Activated CD8-positive, alpha-beta memory T cell treated with anti-CD3 and anti-CD28 coated beads, Interleukin-2, amount 50 U/mL, for 4 hours (primary cell): ENCODE measurements at regions not wholly inside any gene's neighbourhood (a gene's known extent, or its start where the extent isn't known, plus 50 kb on each side); places are given as distances from the start of the nearest gene placed in this dataset.

Experiments
- DNase-seq: peaks from one replicate; pipeline ENCODE4 v3.0.0-alpha.2; 2020

- no peak for DNase-seq
These were observed 59.6 kb downstream of the OLIG3 start for GRCh38 chr6:137434640-137435039.

- no peak for DNase-seq
These were observed 62.1 kb downstream of the OLIG3 start for GRCh38 chr6:137432054-137432611.

GRCh38 chr6:137430954-137431353 is 63.2 kb downstream of the OLIG3 start:
- DNase-seq: no peak

DNA sequence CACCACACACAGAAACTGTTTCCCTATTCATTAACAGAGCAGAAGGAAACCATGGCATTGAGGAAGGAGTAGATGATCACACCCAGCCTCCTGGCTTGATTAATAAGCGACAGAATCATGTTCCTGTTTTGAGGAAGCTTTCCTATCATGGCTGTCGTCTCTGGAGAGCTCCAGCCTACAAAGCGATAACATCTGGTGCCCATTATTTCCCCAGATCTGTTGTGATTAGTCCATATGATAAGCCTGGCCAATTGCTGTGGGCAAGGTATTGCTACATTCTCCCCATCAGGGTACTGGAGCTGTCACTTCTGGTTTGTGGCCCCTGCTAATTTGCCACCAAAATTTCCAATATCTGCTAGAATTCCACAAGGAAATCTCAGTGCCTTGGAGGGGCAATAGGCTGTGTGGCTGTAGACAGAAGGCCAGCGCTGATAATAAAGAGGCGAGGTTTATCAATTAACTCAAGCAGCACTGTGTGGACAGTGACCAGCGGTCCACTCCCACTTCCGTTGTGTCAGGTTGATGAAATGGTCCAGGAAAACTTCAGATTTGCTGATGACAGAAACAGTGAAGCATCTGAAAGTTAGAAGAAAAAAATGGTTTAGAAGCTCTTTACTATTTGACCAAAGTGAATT is 66.4 kb downstream of the OLIG3 start:
- no peak for DNase-seq

DNA sequence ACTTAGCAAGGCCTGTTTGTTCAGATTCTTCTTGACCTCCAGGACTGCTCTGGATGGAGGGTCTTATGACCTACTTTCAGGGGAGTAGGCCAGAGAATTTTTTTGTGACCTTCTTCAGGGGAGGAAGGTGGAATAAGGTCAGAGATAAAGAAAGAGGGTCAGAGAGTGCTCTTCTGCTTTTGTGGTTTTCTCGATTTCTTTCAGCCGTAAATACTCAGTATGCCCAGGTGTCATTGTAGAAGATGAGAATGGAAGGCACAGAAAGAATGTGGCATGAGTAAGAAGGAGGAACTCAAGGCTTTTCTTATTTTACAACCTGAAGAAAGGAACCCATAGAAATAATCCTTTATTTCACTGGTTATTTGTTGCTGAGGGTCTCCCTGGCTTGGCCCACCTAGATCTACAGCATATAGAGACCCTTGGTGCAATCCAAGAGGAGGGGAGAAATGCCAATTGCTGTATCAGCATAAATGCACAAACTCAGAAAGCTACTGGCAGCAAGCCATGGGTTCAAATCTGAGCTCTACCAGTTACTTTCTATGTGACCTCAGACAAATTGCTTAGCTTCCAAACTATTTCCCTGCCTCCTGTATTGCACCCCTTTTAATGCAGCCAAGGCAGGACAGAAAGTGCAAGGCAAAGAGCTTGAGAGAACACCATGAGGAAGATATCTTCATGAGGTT is 68.0 kb downstream of the OLIG3 start:
- no peak for DNase-seq

DNA sequence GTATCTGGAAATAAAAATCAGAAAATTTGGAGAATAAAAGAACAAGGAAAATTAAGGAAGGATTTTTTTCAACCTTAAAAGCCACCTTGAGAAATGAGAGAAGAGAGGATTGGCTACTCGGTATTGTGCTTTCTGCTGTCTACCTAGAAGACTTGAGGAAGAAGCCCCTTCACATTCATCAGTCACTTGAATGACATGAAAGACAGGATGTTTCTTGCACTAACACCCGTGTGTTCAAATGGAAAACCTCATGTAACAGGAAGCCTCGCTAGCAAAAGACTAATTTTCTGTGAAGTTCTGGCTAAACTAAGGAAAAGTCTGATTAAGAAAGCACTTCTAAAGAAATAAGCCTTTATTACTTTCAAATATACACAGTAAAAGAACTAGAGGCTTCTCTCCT is 69.9 kb downstream of the OLIG3 start:
- DNase-seq: no peak

DNA sequence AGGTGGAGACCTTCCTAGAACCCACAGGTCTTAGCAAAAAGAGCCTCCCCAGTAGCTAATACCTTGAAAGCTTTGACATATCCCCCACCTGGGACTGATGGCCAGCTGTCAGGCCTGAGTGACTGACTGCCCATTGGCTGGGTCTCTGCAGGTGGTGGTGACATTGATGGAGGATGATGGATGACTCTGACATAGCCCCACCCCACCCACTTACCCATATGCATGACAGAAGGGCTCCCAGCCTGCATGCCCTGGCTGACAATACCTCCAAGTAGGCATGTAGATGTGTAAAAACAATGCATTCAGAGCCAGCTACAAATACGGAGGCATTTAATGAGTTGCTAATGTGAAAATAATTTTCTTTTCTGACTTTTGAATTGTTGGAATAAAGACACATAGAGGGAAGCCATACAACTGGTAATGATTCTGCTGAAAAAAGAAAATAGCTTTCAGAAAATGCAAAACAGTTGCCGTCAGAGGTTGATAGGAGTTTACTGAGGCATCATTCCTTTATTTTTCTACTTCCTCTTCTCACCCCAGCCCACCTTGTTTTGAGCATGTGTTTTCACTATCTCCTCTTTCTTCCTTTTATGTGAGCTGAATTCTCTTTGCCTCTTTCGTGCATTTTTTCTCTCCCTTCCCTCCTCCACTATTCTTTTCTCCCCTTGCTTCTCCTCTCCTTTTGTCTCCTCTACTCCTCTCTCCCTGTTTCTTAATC is 70.6 kb downstream of the OLIG3 start:
- DNase-seq: no peak

DNA sequence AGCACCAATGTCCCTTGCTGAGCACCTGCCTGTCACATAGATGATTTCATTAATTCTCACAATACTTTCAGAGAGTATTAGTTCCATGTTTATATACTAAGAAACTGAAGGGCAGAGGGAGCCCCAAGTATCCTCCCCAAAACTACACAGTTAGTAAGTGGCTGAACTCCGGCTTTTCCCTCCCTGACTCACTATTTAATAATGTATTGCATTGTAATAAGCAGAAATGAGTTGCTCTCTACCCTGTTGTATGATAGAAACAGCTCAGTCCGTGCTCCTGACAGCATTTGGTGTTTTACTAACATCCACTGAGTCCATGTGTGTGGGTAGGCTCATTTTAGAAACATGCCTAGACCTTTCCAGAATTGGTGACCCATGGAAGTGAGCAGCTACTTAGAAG is 76.8 kb downstream of the OLIG3 start:
- no peak for DNase-seq

GRCh38 chr6:137416376-137417109 is 77.7 kb downstream of the OLIG3 start:
- DNase-seq: no peak

DNA sequence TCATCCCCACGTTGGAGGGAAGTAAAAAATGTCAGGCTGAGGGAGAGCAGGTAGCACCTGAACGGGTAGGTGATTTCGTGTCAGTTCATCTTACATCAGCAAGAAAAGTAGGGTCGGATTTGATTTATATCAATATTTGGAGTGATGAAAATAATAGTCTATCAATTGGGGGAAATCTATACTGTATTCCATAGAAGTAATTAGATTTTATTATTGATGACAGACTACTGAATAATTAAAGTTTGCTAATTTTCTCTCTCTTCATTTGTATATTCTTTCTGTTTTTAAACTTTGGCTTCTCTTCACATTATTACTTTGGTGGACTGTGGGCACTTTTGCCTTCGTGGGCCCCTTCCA is 78.4 kb downstream of the OLIG3 start:
- no peak for DNase-seq

- DNase-seq: peak; percentile 65
These were observed 78.9 kb downstream of the OLIG3 start for GRCh38 chr6:137415127-137415833.

- no peak for DNase-seq
These were observed 79.6 kb downstream of the OLIG3 start for GRCh38 chr6:137414599-137414998.

DNA sequence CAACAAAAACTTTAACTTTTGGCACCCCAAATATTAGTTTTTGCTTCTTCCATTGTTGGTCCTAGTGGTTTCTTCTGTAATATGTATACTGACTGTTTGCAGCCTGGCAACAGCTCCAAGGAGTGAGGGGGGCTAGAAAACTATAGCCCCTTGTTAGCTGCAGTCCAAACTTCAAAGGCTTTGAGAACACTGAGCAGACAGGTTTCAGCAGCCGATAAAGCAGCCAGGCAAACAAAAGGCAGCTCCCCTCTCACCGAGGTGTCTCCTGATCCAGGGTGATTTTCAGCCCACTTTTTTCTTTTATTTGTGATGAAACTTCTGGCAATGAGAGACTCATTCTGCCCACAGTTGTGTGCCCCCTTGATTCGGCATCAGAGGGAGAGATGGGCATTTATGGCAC is 80.7 kb downstream of the OLIG3 start:
- no peak for DNase-seq

GRCh38 chr6:137412562-137412961 is 81.6 kb downstream of the OLIG3 start:
- no peak for DNase-seq

GRCh38 chr6:137409266-137409777 is 84.9 kb downstream of the OLIG3 start:
- no peak for DNase-seq

GRCh38 chr6:137407816-137408215 is 86.4 kb downstream of the OLIG3 start:
- no peak for DNase-seq

DNA sequence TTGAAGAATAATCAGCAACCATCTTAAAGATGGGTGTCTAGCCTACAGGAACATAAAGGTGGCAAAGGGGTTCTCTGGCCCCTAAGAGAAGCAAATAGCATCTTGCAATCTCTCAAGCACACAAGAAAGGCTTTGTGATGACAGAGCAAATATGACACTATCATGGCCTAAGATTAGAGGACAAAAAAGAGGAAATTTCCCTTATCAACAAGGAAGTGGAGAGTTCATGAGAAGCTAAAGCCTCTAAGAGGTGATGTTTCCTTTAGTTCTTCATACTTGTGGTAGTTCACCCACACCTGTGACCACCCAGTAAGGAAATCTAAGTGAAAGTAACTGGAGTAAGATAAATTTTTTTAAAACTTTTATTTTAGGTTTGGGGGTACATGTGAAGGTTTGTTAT is 88.4 kb downstream of the OLIG3 start:
- DNase-seq: no peak

GRCh38 chr6:137403855-137404254 is 90.3 kb downstream of the OLIG3 start:
- no peak for DNase-seq

DNA sequence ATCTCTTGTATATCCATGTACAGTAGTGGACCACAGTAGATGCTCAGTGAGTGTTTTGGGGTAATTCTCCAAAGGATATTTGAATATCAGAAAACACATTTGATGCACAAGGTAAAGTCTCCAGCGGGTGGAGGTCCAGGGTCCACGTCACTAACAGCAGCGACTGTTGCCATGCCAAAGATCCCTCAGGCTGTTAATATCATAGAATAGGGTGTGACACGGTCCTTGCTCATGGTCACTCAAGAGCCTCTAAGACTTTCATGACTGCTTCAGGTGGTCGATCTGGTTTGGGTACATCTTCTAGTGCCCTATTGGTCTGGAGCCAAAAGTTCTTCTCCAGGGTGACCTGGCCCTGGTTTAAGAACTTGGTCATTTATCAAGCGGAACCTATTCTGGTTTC is 90.8 kb downstream of the OLIG3 start:
- DNase-seq: no peak

- DNase-seq: no peak
These were observed 92.0 kb downstream of the OLIG3 start for GRCh38 chr6:137402143-137402680.

DNA sequence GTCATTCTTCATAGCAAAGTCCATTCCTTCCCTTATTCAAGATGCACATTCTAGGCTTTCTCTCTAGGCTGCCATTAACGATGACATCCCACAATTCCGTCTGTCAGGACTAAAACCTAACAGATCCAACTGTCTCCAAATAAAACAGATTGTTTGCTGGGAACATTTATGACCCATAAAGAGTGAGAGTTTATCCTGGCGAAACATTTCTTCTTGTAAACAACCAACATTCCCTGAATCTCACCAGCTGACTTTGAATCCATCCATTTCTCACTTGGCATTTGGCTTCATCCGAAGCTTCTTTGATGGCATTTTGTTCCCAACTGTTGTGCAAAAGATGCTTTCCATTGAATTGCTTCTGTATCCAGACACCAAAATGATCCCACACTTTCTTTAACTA is 93.1 kb downstream of the OLIG3 start:
- no peak for DNase-seq

GRCh38 chr6:137399881-137400443 is 94.2 kb downstream of the OLIG3 start:
- no peak for DNase-seq
